ENCODE measurements at regions not wholly inside any gene's neighbourhood (a gene's known extent, or its start where the extent isn't known, plus 50 kb on each side); places are given as distances from the start of the nearest gene placed in this dataset.

- TF ChIP-seq, protein P1, sequence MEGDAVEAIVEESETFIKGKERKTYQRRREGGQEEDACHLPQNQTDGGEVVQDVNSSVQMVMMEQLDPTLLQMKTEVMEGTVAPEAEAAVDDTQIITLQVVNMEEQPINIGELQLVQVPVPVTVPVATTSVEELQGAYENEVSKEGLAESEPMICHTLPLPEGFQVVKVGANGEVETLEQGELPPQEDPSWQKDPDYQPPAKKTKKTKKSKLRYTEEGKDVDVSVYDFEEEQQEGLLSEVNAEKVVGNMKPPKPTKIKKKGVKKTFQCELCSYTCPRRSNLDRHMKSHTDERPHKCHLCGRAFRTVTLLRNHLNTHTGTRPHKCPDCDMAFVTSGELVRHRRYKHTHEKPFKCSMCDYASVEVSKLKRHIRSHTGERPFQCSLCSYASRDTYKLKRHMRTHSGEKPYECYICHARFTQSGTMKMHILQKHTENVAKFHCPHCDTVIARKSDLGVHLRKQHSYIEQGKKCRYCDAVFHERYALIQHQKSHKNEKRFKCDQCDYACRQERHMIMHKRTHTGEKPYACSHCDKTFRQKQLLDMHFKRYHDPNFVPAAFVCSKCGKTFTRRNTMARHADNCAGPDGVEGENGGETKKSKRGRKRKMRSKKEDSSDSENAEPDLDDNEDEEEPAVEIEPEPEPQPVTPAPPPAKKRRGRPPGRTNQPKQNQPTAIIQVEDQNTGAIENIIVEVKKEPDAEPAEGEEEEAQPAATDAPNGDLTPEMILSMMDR (IDR thresholded peaks at IDR 0.05): no peak
- TF ChIP-seq POLR2A (IDR thresholded peaks at IDR 0.05): no peak
- no peak for TF ChIP-seq POLR2AphosphoS5 (IDR thresholded peaks at IDR 0.05)
Observed at GRCh38 chr2:83055376-83056010, 1403.6 kb downstream of the SUCLG1 start.

Data from upper lobe of left lung (tissue), 4 donors.